Suprapubic skin (tissue), 4 donors: ENCODE measurements at regions not wholly inside any gene's neighbourhood (a gene's known extent, or its start where the extent isn't known, plus 50 kb on each side); places are given as distances from the start of the nearest gene placed in this dataset.

ENCODE experiments used
- DNase-seq, 2 donors: peaks; one replicate each; pipeline ENCODE4 v3.0.0-alpha.2; 2019; ENCODE audit warnings: low spot score in 2 of 2
- H3K27ac ChIP-seq: fragments of 200-600 bp; sonication (generic); one replicate; pipeline ENCODE4 v1.5.1; 2019
- H3K27me3 ChIP-seq: fragments of 200-600 bp; sonication (generic); one replicate; pipeline ENCODE4 v1.5.1; 2019
- H3K36me3 ChIP-seq: fragments of 200-600 bp; sonication (generic); one replicate; pipeline ENCODE4 v1.5.1; 2019
- H3K4me1 ChIP-seq: fragments of 200-600 bp; sonication (generic); one replicate; pipeline ENCODE4 v1.5.1; 2019
- H3K4me3 ChIP-seq: fragments of 200-600 bp; sonication (generic); one replicate; pipeline ENCODE4 v1.5.1; 2019; ENCODE audit warnings: mild to moderate bottlenecking
- H3K9me3 ChIP-seq: fragments of 200-600 bp; sonication (generic); one replicate; pipeline ENCODE4 v1.5.1; 2019
- CTCF ChIP-seq, 2 donors: fragments of 200-600 bp in 1 of 2; fragments of 450-650 bp in 1 of 2; sonication (generic) in 1 of 2; IDR thresholded peaks; one replicate each; pipeline ENCODE4 v1.5.1; 2016 to 2019; ENCODE audit warnings: antibody characterized with exemption in 2 of 2, mild to moderate bottlenecking in 1 of 2, moderate library complexity in 1 of 2
- EP300 ChIP-seq: sonication (generic); formaldehyde crosslinking; IDR thresholded peaks from one replicate; pipeline ENCODE4 v1.6.1; 2017; ENCODE audit warnings: antibody characterized with exemption
- POLR2A ChIP-seq, 2 donors: fragments of 450-650 bp; IDR thresholded peaks; one replicate each; pipeline ENCODE4 v1.6.1; 2017; ENCODE audit warnings: antibody characterized with exemption in 2 of 2, mild to moderate bottlenecking in 2 of 2, moderate library complexity in 2 of 2
- POLR2AphosphoS5 ChIP-seq, 3 donors: sonication (generic); formaldehyde crosslinking; IDR thresholded peaks; one replicate each; pipeline ENCODE4 v1.6.1; 2017; ENCODE audit warnings: antibody characterized with exemption in 3 of 3
- WGBS: methylation state at CpG from one replicate; pipeline ENCODE4 v1.1.5; 2018; 5-methylcytosine and 5-hydroxymethylcytosine counted together

GRCh38 chr3:116905334-116905733, 195.8 kb downstream of the TUSC7 start:
- 86% methylated on average over 3 of the region's 3 CpGs for WGBS
- Histone ChIP-seq H3K27me3 (no peaks in the 10 kb centered on the region), H3K36me3 (no peaks in the 10 kb centered on the region), H3K27ac (no peak overlapping the region), H3K4me3 (no peak overlapping the region), H3K4me1 (no peaks in the 10 kb centered on the region), H3K9me3 (no peaks in the 10 kb centered on the region)
- DNase-seq = no peak
- no peak for TF ChIP-seq EP300
- no peak for TF ChIP-seq POLR2AphosphoS5 (IDR thresholded peaks at IDR 0.05)
- no peak for TF ChIP-seq POLR2A (IDR thresholded peaks at IDR 0.05)
- TF ChIP-seq CTCF (IDR thresholded peaks at IDR 0.05) = no peak

GRCh38 chr3:116905794-116906193, 196.2 kb downstream of the TUSC7 start:
- Histone ChIP-seq H3K27me3 (no peaks in the 10 kb centered on the region), H3K36me3 (no peaks in the 10 kb centered on the region), H3K4me1 (no peaks in the 10 kb centered on the region), H3K9me3 (no peaks in the 10 kb centered on the region), H3K27ac (no peak overlapping the region), H3K4me3 (no peak overlapping the region)
- WGBS = 86% methylated on average over 2 of the region's 2 CpGs
- TF ChIP-seq EP300 = no peak
- TF ChIP-seq POLR2AphosphoS5 (IDR thresholded peaks at IDR 0.05) = no peak
- no peak for DNase-seq

GRCh38 chr3:116912116-116912515, 202.5 kb downstream of the TUSC7 start:
- H3K27ac ChIP-seq = no peak overlapping the region
- H3K9me3 ChIP-seq = no peaks in the 10 kb centered on the region
- 70% methylated on average over 1 of the region's 1 CpG for WGBS
- H3K4me3 ChIP-seq = no peak overlapping the region
- H3K27me3 ChIP-seq = no peaks in the 10 kb centered on the region
- TF ChIP-seq POLR2AphosphoS5 (IDR thresholded peaks at IDR 0.05) = no peak
- TF ChIP-seq CTCF (IDR thresholded peaks at IDR 0.05) = no peak
- TF ChIP-seq POLR2A (IDR thresholded peaks at IDR 0.05) = no peak
- no peak for TF ChIP-seq EP300
- no peaks in the 10 kb centered on the region for H3K4me1 ChIP-seq
- no peaks in the 10 kb centered on the region for H3K36me3 ChIP-seq
- no peak for DNase-seq

GRCh38 chr3:116914004-116914403, 204.4 kb downstream of the TUSC7 start:
- Histone ChIP-seq H3K27me3 (no peaks in the 10 kb centered on the region), H3K36me3 (no peaks in the 10 kb centered on the region), H3K27ac (no peak overlapping the region), H3K9me3 (no peaks in the 10 kb centered on the region), H3K4me3 (no peak overlapping the region), H3K4me1 (no peaks in the 10 kb centered on the region)
- no peak for DNase-seq
- WGBS = 49% methylated on average over 2 of the region's 2 CpGs
- TF ChIP-seq POLR2A (IDR thresholded peaks at IDR 0.05) (no peak), POLR2AphosphoS5 (IDR thresholded peaks at IDR 0.05) (no peak), CTCF (IDR thresholded peaks at IDR 0.05) (no peak), EP300 (no peak)

GRCh38 chr3:116916836-116917235, 207.3 kb downstream of the TUSC7 start:
- no peak for TF ChIP-seq CTCF (IDR thresholded peaks at IDR 0.05)
- no peak for TF ChIP-seq POLR2AphosphoS5 (IDR thresholded peaks at IDR 0.05)
- no peak for TF ChIP-seq POLR2A (IDR thresholded peaks at IDR 0.05)
- no peak for TF ChIP-seq EP300
- Histone ChIP-seq H3K4me3 (no peak overlapping the region), H3K36me3 (no peaks in the 10 kb centered on the region), H3K27ac (no peak overlapping the region), H3K4me1 (no peaks in the 10 kb centered on the region), H3K9me3 (no peaks in the 10 kb centered on the region), H3K27me3 (no peaks in the 10 kb centered on the region)
- DNase-seq = no peak
